ENCODE measurements at regions not wholly inside any gene's neighbourhood (a gene's known extent, or its start where the extent isn't known, plus 50 kb on each side); places are given as distances from the start of the nearest gene placed in this dataset.

- Mint-ChIP-seq H3K4me1 (ENCODE audit: low read depth) (no peaks in the 10 kb centered on the region), H3K27ac (no peak overlapping the region), H3K27me3 (peaks cover 77% of the 10 kb centered on the region), H3K9me3 (no peaks in the 10 kb centered on the region), H3K36me3 (ENCODE audit: low read depth) (no peaks in the 10 kb centered on the region), H3K4me3 (no peak overlapping the region)
- no peaks in the 10 kb centered on the region for H3K4me1 ChIP-seq (ENCODE audit: insufficient read depth, low read length)
- H3K27me3 ChIP-seq (ENCODE audit: control insufficient read depth in 1 of 2, insufficient read depth in 2 of 2, low read length in 2 of 2) = peaks cover 21 to 22% of the 10 kb centered on the region in 2 experiments
- intact Hi-C loops (cut with DNase I, micrococcal nuclease) = no loop called here
- TF ChIP-seq CTCF (IDR thresholded peaks at IDR 0.05) = no peak
- DNase-seq (no peak), ATAC-seq (ENCODE audit: poor library complexity) (no peak)
- H3K4me3 ChIP-seq (ENCODE audit: low read length) = no peak overlapping the region
- no peak overlapping the region for H3K27ac ChIP-seq (ENCODE audit: low read depth in 1 of 2, low read length in 2 of 2)
- POLR2A ChIA-PET = no interaction called here
- no peaks in the 10 kb centered on the region for H3K36me3 ChIP-seq (ENCODE audit: insufficient read depth, low read length)
- CTCF ChIA-PET = no interaction called here
- H3K9me3 ChIP-seq (ENCODE audit: control insufficient read depth in 1 of 2, insufficient read depth in 1 of 2, low read length in 2 of 2) = no peaks in the 10 kb centered on the region
Measured at GRCh38 chr13:112207129-112207528, 140.2 kb downstream of the SOX1 start.

DNA sequence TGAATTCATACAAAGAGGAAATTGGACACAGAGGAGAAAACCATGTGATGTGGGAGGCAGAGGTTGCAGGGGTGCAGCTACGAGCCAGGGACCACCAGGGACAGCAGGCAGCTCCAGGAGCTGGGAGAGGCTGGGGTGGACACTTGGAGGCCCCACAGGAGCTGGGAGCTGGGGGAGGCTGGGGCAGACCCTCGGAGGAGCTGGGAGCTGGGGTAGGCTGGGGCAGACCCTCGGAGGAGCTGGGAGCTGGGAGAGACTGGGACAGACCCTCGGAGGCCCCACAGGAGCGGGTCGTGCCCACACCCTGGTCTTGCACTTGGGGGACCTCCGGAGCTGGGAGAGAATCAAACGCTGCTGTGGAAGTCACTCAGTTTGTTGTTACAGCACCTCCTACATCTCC, 141.7 kb downstream of the SOX1 start:
- no peaks in the 10 kb centered on the region for H3K4me1 ChIP-seq (ENCODE audit: insufficient read depth, low read length)
- H3K4me1 Mint-ChIP-seq (ENCODE audit: low read depth) = no peaks in the 10 kb centered on the region
- intact Hi-C loops (cut with DNase I, micrococcal nuclease) = no loop called here
- ATAC-seq (ENCODE audit: poor library complexity) = no peak
- CTCF ChIA-PET = no interaction called here
- H3K27ac ChIP-seq (ENCODE audit: low read depth in 1 of 2, low read length in 2 of 2) = no peak overlapping the region
- peaks cover 0 to 6% of the 10 kb centered on the region in 2 experiments for H3K9me3 ChIP-seq (ENCODE audit: control insufficient read depth in 1 of 2, insufficient read depth in 1 of 2, low read length in 2 of 2)
- no peak overlapping the region for H3K4me3 ChIP-seq (ENCODE audit: low read length)
- H3K36me3 Mint-ChIP-seq (ENCODE audit: low read depth) = no peaks in the 10 kb centered on the region
- POLR2A ChIA-PET = no interaction called here
- H3K4me3 Mint-ChIP-seq = no peak overlapping the region
- H3K27me3 Mint-ChIP-seq = peaks cover 76% of the 10 kb centered on the region
- H3K27me3 ChIP-seq (ENCODE audit: control insufficient read depth in 1 of 2, insufficient read depth in 2 of 2, low read length in 2 of 2) = peaks cover 20 to 24% of the 10 kb centered on the region in 2 experiments
- DNase-seq = no peak
- no peaks in the 10 kb centered on the region for H3K36me3 ChIP-seq (ENCODE audit: insufficient read depth, low read length)
- TF ChIP-seq CTCF (IDR thresholded peaks at IDR 0.05) = no peak
- no peak overlapping the region for H3K27ac Mint-ChIP-seq
- no peaks in the 10 kb centered on the region for H3K9me3 Mint-ChIP-seq

DNA sequence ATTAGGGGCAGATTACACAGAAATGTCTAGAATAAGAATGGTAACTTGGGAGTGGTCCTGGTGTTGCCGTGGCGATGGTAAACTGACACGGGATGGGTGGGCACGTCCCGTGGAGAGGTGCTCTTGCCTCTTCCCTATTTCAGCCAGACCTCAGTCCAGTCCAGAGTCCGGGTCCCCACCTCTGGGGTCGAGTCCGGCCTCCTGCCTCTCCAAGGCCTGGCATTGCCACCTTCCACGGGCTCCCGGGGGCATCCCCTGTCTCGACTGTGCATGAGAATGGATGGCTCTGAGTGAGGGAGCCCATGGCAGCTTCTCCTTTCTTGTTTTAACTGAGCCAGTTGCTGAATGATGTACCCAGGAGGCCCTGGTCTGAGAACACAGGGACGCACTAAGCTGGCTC, 142.3 kb downstream of the SOX1 start:
- no peaks in the 10 kb centered on the region for H3K9me3 Mint-ChIP-seq
- POLR2A ChIA-PET = no interaction called here
- H3K4me1 Mint-ChIP-seq (ENCODE audit: low read depth) = no peaks in the 10 kb centered on the region
- Histone ChIP-seq H3K4me3 (ENCODE audit: low read length) (no peak overlapping the region), H3K27ac (ENCODE audit: low read depth in 1 of 2, low read length in 2 of 2) (no peak overlapping the region), H3K9me3 (ENCODE audit: control insufficient read depth in 1 of 2, insufficient read depth in 1 of 2, low read length in 2 of 2) (peaks cover 0 to 10% of the 10 kb centered on the region in 2 experiments), H3K27me3 (ENCODE audit: control insufficient read depth in 1 of 2, insufficient read depth in 2 of 2, low read length in 2 of 2) (peaks cover 18 to 24% of the 10 kb centered on the region in 2 experiments), H3K4me1 (ENCODE audit: insufficient read depth, low read length) (no peaks in the 10 kb centered on the region), H3K36me3 (ENCODE audit: insufficient read depth, low read length) (no peaks in the 10 kb centered on the region)
- H3K27ac Mint-ChIP-seq = no peak overlapping the region
- H3K36me3 Mint-ChIP-seq (ENCODE audit: low read depth) = no peaks in the 10 kb centered on the region
- DNase-seq (no peak), ATAC-seq (ENCODE audit: poor library complexity) (no peak)
- intact Hi-C loops (cut with DNase I, micrococcal nuclease) = no loop called here
- no peak overlapping the region for H3K4me3 Mint-ChIP-seq
- no peak for TF ChIP-seq CTCF (IDR thresholded peaks at IDR 0.05)
- H3K27me3 Mint-ChIP-seq = peaks cover 70% of the 10 kb centered on the region
- CTCF ChIA-PET = no interaction called here

Data from CD4-positive, alpha-beta T cell (primary cell).